ENCODE measurements at regions not wholly inside any gene's neighbourhood (a gene's known extent, or its start where the extent isn't known, plus 50 kb on each side); places are given as distances from the start of the nearest gene placed in this dataset.

- Histone ChIP-seq H3K9me3 (ENCODE audit: control insufficient read depth, insufficient read depth, low read depth, low read length) (no peaks in the 10 kb centered on the region), H3K4me3 (ENCODE audit: low read depth, low read length) (no peak overlapping the region), H3K4me1 (ENCODE audit: control insufficient read depth, insufficient read depth, low read length) (no peaks in the 10 kb centered on the region), H3K27ac (ENCODE audit: extremely low read depth, low read depth, low read length) (no peak overlapping the region), H3K36me3 (ENCODE audit: control insufficient read depth in 2 of 2, insufficient read depth in 1 of 2, low read length in 2 of 2) (no peaks in the 10 kb centered on the region)
- TF ChIP-seq ZNF701 (tag by site-specific recombination; IDR thresholded peaks at IDR 0.05) (no peak), ZNF600 (tag by site-specific recombination; IDR thresholded peaks at IDR 0.05) (no peak), ZNF623 (tag by site-specific recombination; IDR thresholded peaks at IDR 0.05) (no peak), ZNF16 (tag by site-specific recombination; IDR thresholded peaks at IDR 0.05; ENCODE audit: low read depth) (no peak), ZNF404 (tag by site-specific recombination; IDR thresholded peaks at IDR 0.05) (no peak), PRDM10 (tag by site-specific recombination; IDR thresholded peaks at IDR 0.05) (no peak), ZNF112 (tag by site-specific recombination; IDR thresholded peaks at IDR 0.05) (no peak), ZNF354C (tag by site-specific recombination; IDR thresholded peaks at IDR 0.05; ENCODE audit: borderline replicate concordance, low read depth) (no peak)
- CTCF ChIA-PET, result interaction anchor here (0.6 kb wide), 1 partner anchor 1332 kb away, joined by 3 read pairs; no protein-coding TSS in a partner anchor
- POLR2A ChIA-PET, result no interaction called here
These were observed 731.6 kb downstream of the BRINP1 start for GRCh38 chr9:118637681-118638080.

GRCh38 chr9:118640836-118641560, 728.2 kb downstream of the BRINP1 start:
- H3K4me1 ChIP-seq (ENCODE audit: control insufficient read depth, insufficient read depth, low read length), result no peaks in the 10 kb centered on the region
- POLR2A ChIA-PET, result no interaction called here
- H3K9me3 ChIP-seq (ENCODE audit: control insufficient read depth, insufficient read depth, low read depth, low read length), result no peaks in the 10 kb centered on the region
- H3K27ac ChIP-seq (ENCODE audit: extremely low read depth, low read depth, low read length), result no peak overlapping the region
- H3K36me3 ChIP-seq (ENCODE audit: control insufficient read depth in 2 of 2, insufficient read depth in 1 of 2, low read length in 2 of 2), result no peaks in the 10 kb centered on the region
- no peak overlapping the region for H3K4me3 ChIP-seq (ENCODE audit: low read depth, low read length)
- CTCF ChIA-PET, result no interaction called here
- no peak for TF ChIP-seq KLF17 (tag by site-specific recombination; IDR thresholded peaks at IDR 0.05)
- TF ChIP-seq ZNF221 (tag by site-specific recombination; IDR thresholded peaks at IDR 0.05; ENCODE audit: borderline replicate concordance), result no peak
- TF ChIP-seq ZNF19 (tag by site-specific recombination; IDR thresholded peaks at IDR 0.05; ENCODE audit: low read depth), result no peak
- TF ChIP-seq IKZF3 (tag by site-specific recombination; IDR thresholded peaks at IDR 0.05), result no peak
- TF ChIP-seq ZNF768 (tag by site-specific recombination; IDR thresholded peaks at IDR 0.05), result no peak
- TF ChIP-seq ELK4 (IDR thresholded peaks at IDR 0.05; ENCODE audit: borderline replicate concordance, low read depth, low read length), result no peak
- TF ChIP-seq ZBTB17 (tag by site-specific recombination; IDR thresholded peaks at IDR 0.05), result no peak
- TF ChIP-seq ZNF837 (tag by site-specific recombination; IDR thresholded peaks at IDR 0.05), result no peak
- no peak for TF ChIP-seq ZBTB44 (tag by site-specific recombination; IDR thresholded peaks at IDR 0.05)
- TF ChIP-seq ZBTB21 (tag by site-specific recombination; IDR thresholded peaks at IDR 0.05), result no peak
- no peak for TF ChIP-seq ZNF544 (tag by site-specific recombination; IDR thresholded peaks at IDR 0.05)
- no peak for TF ChIP-seq ZNF2 (tag by site-specific recombination; IDR thresholded peaks at IDR 0.05)
- no peak for TF ChIP-seq ZNF248 (tag by site-specific recombination; IDR thresholded peaks at IDR 0.05)
- TF ChIP-seq ZNF549 (tag by site-specific recombination; IDR thresholded peaks at IDR 0.05), result no peak
- TF ChIP-seq ZNF658 (tag by site-specific recombination; IDR thresholded peaks at IDR 0.05), result no peak
- no peak for TF ChIP-seq TSHZ1 (tag by site-specific recombination; IDR thresholded peaks at IDR 0.05; ENCODE audit: borderline replicate concordance)

Measured in HEK293 (cell line).